ENCODE measurements at regions not wholly inside any gene's neighbourhood (a gene's known extent, or its start where the extent isn't known, plus 50 kb on each side); places are given as distances from the start of the nearest gene placed in this dataset.

GRCh38 chr2:126981476-126981875, 82.8 kb downstream of the TEX51 start:
- TF ChIP-seq POLR2AphosphoS5 (IDR thresholded peaks at IDR 0.05; ENCODE audit: low read depth, low read length) (no peak), CTCF (IDR thresholded peaks at IDR 0.05) (no peak)
